GM19452 (cell line): ENCODE measurements at regions not wholly inside any gene's neighbourhood (a gene's known extent, or its start where the extent isn't known, plus 50 kb on each side); places are given as distances from the start of the nearest gene placed in this dataset.

Experiments
- ATAC-seq: cut with Tn5 transposase; IDR thresholded peaks from one replicate; pipeline ENCODE4 v1.9.1; 2021; ENCODE audit not compliant: unreplicated experiment

DNA sequence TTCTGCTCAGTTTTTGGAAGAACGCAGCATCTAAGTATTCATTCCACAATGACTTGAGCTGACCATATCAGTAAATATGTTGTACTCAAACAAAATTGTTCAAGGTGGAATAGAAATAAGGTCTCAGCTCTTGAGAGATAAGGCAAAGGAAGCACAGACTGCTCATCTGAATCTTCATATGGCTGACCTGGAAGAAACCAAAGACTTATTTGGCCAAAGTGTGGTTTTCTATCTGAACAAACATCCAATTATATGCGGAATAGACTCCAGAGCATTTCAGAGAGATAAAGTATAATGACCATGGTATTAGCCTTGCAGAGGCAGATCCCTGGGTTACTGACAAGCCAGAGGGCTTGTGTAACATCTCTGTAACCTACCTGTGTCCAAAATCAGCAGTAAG lies 308.7 kb downstream of the CD83 start:
- ATAC-seq: no peak

DNA sequence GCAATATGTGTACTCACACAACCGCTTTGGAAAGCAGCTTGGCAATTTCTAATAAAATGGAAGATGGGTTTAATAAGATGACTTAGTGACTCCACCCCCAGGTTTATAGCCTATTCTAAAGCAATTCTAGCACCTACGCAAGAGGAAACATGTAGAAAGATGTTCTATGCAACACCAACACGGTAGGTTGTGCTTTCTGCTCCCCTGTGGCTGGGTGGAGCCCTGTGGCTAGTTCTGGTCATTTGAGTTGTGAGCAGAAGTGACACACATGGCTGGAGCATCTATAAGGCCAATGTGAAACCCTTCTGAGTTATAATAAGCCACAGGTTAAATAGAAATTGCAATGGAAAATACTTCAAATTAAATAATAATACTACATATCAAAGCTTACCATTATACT lies 310.7 kb downstream of the CD83 start:
- no peak for ATAC-seq

DNA sequence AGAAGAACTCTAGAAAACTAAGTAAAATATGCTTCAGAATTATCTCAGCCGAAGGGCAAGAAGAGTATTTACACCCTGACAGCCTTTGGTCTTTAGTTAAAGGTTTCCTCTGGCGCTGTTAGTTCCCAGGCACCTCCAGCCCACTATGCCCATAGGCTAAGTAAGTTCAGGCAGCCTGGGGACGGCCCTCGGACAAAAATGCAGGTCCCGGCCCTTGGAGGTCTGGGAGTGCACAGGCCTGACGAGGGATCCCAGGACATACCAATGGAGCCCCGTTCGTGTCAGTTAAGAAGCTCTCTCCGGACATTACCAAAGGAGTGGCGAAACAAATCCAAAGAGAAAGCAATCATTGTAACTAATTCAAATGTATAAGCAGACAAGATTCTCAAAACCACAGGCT lies 311.8 kb downstream of the CD83 start:
- no peak for ATAC-seq

DNA sequence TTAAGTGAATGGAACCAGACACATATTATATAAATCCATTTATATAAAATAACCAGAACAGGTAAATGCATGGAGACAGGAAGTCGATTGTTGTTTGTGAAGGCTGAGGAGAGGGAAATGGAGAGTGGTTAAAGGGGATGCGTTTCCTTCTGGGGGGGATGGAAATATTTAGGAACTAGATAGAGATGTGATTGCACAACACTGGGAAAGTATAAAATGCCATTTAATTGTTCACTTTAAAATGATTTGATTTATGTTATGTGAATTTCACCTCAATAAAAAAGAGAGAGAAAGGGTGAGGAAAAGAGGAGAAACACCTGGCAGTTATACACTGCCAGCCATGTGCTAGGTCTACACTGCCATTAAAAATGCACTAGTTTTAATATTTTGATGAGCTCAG lies 312.6 kb downstream of the CD83 start:
- ATAC-seq: no peak

DNA sequence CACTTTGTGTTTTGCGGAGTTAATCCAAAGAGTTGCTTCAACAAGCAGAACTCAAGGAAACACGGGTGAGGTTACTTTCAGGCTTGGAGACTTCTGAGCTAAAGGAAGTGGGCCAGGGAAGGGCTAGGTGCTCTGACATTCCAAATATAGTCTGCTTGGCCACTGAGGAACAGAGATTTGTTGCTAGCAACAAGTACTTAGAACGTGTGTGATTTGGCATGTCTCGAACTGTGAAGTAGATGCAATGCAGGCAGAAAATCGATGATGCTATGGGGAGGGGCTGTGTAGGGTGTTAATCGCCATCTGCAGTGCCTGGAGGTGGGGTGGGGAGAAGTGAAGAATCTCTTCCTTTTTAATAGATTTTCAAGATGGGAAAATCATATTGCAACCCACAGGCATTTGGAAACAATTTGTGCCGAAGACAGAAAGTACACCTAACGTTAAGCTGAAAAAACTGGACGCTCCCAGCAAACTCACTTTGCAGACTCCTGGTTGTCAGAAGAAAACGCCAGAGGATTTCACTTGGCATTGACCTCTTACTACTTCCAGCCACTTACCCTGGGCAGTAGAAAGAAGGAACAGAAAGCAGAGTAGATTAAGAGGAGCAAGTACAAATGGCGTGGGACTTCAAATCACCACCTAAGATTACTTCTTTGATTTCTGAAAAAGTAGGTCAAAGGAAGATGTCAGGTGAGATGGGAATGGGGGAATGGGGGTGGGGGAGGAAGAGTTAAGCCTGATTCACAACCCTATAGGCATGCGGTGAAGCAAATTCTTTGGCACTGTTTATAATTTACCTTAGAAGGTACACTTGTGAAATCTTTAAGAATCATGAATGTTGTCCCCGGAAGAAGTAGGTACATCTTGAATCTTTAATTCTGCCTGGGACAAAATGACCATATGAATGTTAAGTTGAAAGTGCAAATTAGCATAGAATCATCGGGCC lies 314.1 kb downstream of the CD83 start:
- ATAC-seq: no peak

DNA sequence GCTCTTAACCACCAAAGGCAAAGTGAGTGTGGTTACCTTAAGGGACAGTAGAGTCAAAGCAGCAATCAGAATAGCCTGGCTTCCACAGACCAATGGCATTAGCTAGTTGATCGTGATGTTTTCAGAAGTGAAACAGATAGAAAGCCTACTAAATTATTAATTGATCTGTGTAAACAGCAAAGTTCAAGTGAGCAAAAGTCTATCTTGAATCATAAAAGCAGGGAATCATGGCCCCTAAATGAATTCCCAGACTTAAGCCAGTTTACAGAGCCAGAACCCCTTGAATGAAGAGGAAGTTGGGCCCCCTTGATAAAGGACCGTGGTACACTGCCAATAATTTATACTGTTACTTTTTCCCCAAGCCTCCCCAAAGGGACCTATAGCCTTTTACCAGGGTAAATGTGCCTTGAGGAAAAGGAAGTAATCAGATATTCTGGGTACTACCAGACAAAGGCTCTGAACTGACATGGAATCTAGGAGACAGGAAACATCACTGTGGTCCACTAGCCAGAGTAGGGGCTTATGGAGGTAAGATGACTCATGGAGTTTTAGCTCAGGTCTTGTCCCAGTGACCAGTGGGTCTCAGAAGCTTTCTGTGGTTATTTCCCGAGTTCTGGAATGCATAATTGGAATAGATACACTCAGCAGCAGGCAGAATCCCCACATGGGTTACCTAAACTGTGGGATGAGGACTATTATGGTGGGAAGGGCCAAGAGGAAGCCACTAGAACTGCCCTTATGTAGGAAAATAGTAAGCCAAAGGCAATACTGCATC lies 317.5 kb downstream of the CD83 start:
- ATAC-seq: no peak

DNA sequence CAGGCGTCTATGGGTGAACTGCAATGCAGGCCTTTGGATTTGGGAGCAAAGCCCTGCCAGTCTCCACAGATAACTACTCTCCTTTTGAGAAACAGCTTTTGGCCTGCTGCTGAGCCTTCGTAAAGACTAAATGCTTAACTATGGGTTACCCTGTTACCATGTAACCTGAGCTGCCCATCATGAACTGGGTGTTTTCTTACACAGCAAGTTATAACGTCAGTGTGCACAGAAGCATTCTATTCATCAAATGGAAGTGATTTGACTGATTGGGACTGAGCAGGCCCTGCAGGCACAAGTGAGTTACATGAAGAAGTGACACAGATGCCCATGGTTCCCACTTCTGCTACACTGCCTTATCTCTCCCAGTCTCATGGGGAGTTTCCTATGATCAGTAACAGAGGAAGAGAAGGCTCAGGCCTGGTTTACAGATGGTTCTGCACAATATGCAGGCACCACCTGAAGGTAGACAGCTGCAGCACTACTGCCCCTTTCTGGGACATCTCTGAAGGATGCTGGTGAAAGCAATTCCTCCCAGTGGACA lies 319.1 kb downstream of the CD83 start:
- ATAC-seq: no peak

DNA sequence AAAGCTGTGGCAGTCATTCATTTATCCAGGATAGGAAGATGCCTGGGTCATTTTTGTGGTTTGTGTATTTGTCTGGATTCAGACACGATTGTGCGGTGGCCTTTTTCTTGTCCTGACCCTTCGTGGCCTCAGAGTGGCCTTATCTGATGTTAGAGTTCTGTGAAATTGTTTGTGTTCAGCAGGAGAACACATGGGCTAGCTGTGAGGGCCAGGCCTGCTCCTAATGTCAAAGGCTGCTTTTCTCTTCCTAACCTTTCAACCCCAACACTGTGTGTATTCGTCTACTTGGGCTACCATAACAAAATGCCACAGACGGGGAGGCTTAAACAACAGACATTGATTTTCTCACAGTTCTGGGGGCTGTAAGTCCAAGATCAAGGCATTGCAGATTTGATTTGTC lies 321.8 kb downstream of the CD83 start:
- ATAC-seq: no peak

DNA sequence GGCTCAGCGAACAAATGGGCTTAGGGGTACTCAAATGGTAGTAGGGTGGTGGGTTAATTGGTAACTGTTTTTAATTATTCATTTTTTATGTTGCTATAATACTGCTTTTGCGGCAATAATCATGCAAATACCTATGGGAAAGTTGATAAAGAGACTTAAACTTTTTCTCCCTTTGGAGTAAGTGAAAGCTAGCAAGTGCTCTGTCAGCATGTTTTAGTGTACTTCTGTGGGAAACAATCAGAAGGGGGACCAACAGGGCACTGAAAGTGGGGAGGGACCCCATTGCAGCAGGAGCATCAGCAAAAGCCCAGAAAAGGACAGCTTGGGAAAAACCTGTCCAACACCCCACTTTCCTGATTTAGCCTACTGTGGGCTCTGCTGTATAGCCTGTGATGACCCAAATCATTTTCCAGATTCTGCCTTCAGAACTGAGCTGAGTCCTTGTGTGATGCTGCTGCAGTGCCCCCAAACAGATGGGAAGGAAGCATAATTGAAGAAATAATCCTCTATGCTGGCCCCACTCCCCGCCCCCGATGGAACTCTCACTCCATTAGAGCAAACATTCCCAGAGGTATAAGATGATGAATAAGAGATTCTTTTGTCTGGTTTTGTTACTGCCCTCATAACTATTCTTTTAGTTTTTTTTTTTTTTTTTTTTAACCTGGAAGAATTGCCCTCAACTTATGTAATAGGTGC lies 322.8 kb downstream of the CD83 start:
- ATAC-seq: no peak

DNA sequence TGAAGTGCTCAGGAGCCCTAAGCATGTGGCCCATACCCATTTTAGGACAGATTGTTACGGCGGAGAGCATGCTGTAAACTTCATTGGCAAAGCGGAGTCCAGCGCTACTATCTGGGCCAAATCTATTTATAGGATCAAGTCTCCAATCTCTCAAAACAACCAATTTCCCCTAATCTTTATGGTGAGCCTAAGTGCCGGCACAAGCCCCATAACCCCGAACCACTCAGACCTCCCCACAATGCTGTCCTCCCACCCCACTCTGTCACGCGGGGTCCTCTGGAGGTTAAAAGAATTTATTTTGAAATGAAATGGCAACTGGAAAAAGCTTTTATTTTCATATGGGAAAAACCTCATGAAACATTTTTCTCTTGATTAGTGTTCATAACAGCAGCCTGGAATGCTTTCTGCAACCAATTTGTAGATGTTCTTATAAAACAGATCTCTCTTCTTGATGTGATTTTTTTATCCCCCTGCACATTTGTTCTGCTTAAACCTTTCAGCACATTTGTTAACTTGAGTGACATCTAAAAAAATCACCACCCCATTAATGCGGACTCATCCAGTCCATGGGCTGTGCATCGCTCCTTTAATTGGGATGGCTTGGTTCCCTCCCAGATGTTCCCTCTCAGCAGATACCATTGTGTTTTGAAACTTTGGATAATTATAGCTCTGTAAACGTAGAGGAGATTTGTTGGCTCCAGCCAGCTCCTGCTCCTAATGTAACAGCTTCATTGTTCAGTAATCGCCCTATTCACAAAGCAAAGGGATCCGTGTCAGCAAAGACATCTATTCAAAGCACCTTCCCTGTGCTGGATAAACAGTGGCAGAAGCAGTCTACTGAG lies 323.6 kb downstream of the CD83 start:
- ATAC-seq: no peak

DNA sequence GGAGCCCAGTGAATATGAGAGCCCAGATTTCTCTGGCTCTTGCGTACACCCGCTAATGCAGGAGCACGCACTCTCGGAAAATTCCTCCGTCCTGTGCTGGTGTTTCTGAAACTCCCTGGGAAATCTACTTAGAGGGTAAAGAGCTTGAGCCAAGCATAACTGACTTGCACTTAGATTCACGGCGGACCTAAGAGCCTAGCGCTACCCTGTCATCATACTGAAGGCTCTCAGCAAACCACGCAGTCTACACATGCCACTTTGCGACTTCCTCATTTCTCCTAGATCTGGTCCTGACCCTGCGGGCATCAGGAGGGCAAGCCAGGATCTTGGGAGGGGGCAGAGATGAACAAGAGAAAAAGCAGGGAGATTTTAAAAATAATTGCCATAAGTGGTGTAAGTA lies 324.7 kb downstream of the CD83 start:
- no peak for ATAC-seq

DNA sequence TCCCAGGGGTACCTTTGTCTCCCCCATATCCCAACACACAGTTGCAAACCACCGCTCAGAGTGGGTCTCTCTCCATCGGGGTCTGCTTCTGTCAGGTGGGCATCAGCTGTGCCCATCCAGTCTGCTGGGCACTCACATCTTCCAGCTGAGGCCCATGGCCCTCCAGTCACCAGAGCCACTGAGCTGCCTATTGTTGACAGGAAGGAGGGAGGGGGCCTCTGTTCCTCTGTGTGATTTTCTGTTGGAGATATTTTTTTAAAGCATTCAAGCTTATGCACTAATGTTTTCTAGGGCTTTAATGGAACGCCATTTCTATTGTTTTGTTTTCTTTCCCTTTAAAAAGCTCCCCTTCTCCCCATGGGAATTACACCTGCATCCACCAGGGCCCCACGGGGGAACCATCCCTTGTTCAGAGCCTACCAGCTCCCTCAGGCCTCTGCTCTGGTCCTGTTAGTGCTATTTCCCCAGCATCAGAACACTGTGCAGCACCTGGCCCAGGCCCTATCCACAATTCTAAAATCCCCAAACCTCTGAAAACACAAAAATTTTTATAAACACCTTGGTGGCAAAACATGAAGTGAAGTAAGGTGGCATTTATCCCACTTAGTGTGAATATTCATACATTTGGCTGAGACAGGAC lies 326.2 kb downstream of the CD83 start:
- ATAC-seq: no peak

DNA sequence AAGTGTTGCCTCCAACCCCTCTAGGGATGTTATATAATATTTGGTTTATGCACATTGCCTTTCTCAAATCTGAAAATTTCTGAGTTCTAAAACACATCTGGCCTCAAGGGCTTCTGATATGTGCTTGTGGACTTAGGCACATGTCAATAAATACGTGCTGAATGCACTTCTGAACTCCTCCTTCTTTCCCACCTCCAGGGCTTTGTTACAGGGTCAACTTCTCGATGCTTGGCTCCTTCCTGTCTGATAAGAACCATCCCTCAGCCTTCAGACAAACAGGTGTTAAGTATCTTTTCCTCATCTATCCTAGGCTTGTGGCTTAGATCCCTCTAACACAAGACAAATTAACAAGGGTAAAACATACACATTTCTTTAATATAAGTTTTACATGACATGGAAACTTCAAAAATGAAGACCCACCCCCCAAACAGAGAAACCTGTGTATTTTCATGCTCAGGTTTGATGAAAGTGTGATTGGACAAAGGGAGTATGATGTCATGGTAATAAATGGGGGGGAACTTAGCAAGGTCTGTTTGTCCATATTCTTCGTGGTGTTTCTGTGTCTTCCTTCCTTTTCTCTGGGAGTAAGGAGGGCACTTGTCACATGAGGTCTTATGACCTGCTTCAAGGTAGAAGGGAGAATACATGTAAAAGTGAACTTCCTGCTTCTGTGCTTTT lies 326.9 kb downstream of the CD83 start:
- ATAC-seq: no peak

DNA sequence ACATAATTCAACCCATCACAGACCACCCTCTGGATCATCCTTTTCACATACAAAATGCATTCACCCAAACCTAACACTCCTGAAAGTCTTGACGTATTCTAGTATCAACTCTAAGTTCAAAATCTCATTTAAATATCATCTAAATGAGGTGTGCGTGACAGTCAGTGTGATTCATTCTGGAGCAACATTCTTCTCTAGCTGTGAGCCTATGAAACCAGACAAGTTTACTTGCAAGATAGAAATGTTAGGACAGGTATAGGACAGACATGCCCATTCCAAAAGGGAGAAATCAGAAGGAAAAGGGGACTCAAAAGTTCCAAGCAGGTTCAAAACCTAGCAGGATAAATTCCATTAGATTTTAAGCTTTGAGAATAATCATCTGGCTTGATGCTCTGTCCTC lies 329.7 kb downstream of the CD83 start:
- no peak for ATAC-seq

DNA sequence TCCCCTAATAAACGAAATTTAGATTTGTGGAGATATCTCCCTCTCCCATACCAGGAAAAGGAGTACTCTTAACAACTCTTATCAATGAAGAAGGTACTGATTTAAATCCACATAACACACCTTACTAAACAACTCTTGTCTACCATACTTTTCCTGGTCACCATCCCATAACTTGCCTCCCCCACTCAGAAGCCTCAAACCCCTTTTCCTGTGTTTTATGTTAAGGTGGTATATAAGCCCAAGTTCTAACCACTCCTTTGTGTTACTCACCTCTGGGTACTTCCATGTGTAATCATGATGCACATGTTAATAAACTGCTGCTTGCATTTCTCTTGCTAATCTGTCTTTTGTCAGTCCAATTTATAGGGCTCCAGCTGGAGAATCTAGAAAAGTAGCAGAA lies 330.7 kb downstream of the CD83 start:
- no peak for ATAC-seq

DNA sequence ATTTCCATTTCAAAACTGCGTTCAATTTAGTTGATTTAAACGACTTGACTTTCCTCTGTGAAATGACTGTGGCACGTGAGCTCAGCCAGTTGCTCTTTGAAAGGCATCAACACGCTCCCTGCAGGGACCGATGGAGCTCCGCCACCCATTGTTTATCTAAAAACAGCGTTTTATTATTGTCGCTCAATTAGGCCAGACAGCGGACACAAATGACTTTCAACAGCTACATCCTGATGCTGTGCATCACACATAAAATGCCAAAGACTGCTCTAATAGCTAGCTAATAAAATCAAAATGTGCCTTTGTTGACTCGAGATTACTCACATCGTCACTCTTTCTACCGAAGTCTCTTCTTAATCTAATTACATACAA lies 332.5 kb downstream of the CD83 start:
- no peak for ATAC-seq

DNA sequence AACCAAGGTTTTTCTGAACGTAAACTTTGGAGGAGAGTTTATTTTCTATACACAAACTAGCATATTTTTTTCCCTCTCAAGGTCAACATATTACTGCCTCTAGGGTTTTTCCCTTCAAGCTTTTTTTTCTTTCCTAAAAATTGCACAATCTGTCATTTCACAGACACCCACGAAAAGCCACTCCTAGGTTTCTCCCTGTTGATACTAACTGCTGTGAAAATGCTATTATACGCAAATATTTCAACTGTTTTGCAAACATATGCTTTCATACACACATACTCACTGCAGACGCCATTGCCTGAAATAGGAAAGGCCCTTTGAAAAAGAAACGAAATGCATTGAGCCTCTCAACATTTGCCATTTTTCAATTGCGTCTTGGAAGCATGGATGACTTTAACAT lies 333.0 kb downstream of the CD83 start:
- ATAC-seq: no peak

DNA sequence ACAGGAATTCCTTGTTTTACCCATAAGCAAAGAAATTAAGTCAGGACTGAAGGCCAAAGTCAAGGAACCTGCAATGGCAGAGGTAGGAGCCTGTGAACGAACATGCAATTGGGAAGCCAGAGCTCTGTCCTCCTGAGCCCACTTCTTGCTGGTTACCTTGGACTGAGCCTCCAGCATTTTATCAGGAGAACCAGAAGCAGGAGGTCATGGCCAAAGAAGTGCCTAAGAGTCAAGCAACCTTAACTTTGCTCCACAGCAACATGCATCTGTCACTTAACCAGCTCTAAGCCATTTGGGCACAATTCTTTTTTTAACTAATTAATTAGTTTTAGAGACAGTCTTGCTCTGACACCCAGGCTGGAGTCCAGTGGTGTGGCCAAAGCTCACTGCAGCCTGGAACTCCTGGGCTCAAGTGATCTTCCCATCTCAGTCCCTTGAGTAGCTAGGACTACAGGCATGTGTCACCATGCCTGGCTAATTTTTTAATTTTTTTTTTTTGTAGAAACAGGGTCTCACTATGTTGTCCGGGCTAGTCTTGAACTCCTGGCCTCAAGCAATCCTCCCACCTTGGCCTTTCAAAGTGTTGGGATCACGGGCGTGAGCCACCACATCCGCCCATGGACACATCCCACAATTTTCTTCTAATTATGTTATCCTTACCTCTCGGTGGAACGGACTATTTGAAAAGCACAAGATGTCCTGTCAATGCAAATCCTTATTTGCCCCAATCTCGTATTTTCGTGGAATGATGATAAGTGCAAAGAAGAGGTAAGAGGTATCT lies 334.2 kb downstream of the CD83 start:
- ATAC-seq: no peak
